ENCODE measurements at regions not wholly inside any gene's neighbourhood (a gene's known extent, or its start where the extent isn't known, plus 50 kb on each side); places are given as distances from the start of the nearest gene placed in this dataset.

DNA sequence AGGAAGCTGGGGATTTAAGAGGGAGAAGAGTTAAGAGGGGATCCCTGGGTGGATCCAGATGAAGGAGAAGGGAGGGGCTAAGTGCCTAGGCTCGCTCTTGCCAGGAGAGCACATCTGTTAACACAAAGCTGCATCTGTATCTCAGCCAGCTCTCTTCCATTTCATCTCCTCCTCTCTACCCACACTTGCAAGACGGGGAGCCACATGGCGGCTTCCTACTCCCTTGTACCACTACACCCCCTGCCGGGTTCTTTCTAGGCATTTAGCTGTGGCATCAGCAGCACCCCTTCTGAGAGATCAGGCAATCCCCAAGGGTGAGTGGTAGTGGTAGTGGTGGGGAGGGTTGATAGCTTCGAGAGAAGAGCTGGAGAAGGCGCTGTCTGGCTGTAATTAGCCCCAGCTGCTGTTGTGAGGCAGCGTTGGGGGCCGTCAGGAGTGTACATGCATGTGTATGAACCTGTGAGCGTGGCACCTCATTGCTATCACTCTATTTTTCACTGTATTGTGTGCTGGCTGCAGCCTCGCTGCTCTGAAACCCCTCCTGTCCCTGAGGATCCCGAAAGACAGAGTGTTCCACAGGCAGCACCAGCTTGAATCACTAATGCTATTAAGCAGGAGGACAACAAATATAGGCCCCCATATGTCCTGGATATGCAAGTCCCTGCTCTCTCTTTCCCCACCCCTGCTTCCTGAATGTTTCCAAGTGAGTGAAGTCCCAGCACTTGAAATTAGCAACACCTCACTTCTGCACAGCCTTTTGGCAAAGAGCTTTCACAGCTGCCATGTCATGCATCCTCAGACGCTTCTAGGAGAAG is 73.7 kb downstream of the RTL9 start:
- DNase-seq = no peak

DNA sequence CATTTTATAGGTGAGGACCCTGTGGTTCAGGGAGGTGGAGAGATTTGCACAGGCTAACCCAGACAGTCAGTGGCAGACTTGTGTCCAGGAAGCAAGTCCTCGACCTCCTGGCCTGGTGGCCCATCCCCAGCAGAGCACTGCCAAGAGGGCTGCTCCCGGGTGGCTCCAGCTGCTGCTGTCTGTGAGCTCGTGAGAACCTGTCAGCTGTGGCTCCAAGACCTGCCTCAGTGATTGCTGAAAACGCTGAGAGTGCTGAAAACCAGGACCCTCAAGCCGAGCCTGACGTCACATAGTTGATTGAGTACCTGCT is 74.2 kb downstream of the RTL9 start:
- no peak for DNase-seq

DNA sequence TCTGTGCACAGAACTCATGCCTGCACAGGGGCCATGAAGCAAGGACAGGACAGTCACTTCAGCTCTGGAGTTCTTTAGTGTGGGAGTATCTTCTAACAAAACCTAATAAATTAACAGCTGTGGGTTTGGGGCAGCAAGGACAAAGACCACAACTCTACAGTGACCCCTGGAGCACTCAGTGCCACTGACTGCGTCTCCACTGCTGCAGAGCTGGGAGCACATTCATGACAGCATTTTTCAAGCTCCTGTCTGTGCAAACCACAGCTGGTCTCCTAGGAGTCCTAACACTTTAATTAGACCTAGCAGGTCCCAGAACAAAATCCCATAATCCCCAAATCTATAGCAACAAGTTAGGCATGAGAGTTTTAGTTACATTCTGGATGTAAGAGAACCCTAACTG is 76.5 kb downstream of the RTL9 start:
- no peak for DNase-seq

DNA sequence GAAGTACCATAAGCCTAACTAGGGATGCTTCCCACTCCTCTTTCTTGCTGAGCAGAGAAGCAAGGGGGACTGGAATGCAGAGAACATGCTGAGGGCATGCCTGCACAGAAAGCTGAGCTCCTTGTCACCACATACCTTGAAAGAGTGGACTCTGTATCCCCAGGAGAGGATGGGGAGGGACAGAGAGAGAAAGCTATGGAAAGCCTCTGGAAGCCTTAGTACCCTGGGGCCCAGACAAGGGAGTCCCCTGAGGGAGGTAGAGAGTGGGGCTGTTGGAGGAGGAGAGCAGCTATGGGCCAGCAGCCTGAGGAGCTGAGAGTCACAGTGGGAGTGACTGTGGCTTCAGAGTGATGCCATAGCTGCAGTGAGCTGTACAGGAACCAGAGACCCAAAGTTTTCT is 77.9 kb downstream of the RTL9 start:
- no peak for DNase-seq

DNA sequence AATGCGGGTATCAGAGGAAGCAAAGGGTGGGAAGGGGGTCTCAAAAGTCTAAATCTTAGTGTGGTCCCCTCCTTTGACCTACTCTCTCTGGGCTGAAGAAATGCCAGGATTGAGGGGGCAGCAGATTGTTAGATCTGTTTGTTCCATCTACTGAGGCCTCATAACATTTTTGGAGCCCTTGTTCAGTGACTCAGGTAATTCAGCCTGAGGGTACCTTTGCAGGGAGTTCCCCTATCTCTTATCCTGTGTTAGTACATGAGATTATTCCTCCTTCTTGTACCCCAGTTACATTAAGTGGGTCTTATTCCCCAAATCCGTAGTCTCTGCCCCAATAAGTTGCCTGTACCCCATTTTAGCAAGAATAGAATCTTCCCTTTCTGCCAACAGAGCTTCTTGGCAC is 79.0 kb downstream of the RTL9 start:
- DNase-seq = no peak

DNA sequence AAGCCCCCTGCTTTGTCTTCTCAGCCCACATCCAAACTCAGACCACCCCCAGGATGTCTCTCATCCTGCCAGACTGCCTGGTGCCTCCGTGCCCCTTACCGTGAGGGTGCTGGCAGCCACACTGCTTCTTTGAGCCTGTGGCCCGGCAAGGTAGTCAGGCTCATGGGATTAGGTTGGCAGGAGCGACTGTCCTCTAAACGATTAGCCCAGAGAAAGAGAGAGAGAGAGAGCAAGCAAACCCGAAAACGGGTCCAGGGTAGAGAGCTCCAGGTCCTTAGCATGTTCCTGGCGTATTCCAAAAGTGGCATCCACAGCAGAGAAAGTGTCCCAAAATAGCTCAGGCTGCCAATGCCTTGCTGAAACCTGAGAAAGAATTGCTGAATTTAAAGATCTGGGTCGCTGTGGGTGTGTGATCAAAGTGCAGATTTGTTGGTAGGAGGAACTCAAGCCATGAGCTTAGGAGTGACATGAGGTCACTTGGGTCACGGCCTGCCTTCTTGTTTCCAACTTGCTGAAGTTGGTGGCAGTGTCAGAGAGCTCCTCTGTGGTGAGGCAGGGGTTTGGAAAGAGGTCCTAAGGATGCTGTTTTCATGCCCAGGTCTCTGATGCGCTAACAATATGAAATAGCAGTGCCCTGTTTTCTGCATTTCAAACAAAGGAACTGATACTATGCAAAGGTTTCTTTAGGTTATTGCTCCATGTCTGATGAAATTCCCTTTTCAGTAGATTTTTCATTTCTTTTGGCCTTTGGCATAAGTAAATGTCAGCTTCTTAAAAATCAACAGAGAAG is 81.6 kb downstream of the RTL9 start:
- no peak for DNase-seq

DNA sequence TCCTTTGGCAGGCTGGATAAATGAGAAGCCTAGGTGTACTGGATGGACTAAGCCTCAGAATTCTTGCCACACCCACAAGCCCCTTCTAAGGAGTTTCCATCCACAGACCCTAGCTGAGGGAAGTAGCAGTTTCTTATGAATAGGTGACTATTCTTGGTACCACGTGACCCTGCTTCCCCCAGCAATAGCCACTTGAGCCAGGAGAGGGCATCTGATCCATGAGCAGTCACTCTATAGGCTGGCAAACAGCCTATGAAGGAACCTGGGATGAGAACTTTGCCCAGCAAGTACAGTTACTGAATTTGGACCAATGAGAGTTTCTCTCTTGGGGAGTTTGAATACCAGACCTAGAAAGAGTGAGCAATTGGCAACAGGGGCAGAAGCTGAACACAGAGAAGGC is 84.0 kb downstream of the RTL9 start:
- DNase-seq = no peak

DNA sequence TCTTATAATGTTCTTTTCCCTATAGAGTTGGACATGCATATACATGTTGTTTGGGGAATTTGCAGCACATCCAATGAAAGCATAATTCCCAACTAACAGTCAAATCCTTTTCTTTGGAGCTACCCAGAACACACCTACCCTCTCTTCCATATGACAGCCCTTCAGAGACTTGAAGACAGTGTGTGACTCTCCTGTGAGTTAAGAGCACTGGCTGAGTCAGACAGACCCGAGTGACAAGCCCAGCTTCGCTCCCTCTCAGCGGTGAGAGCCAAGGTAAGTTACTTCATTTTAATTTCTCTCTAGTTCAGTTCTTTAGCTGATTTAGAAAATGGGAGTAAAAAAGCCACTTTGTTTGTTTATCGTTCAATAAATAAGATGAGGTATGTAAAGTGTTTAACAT is 86.3 kb downstream of the RTL9 start:
- DNase-seq = no peak

DNA sequence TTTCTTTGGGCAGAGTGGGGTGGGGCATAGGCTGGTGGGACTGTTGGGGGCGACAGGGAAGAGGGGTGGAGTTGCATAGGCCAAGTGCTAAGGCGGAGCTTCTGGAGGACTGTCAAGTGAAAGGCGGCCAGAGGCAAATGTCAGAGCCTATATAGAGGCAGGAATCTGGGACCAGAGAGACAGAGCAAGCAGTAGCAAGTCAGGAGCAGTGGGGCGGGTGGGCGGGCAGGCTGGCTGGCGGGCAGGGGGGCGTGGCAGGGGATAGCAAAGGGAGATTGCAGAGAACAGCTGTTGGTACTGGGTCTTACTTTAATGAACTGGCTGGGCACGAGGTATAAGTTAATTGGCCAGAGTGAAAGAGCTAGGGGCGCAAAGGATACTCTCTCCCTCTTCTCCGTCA is 89.8 kb downstream of the RTL9 start:
- no peak for DNase-seq

DNA sequence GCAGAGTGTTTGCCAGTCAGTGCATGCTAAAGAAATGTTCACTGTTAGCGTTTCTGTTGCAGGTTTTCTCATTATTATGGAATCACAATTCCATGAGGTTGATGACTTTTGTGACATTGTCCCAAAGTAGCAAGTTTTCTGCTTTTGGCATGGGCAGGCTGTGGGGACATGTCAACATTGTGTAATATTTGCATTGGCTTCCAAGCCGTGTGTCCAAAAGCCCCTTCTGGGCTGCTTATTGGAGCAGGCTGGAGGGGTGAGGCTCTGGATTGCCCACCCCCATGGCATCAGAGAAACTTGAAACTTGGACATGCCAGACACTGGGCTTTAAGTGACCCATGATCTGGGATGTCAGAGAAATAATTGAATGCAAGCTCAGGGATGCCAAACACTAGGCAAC is 90.7 kb downstream of the RTL9 start:
- no peak for DNase-seq

DNA sequence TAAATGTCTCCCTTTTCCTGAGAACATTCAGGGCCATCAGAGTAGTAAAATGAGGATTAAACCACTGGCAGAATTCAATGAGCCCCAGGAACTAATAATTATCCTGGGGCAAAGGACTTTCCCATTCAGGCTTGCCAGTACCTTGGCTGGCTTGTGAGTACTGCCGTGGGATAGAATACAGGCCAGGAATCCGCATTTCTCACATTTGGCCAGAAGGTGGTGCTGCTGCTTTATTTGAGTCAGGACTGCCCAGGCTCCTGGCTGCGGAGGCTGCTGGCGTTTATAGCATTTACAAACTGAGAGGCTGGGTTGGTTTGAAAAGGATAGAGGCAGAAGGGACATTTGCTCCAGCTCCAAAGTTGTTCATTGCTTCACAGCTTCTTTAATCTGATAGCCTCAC is 91.4 kb downstream of the RTL9 start:
- peak; percentile 29 for DNase-seq

DNA sequence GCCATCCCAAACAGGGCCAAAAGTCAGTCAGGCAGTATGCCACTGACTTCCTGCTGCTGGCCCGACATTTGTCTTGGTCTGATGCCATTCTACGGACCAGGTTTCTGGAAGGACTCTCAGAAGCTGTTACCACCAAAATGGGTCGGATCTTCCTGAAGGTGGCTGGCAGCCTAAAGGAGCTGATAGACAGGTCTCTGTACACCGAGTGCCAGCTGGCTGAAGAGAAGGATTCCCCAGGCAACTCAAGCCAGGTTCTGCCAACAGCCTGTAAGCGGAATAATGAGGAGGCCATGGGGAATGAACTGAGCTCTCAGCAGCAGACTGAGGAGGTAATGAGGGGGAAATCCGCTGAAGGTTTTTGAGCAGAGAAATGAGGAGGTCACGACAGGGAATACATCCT is 95.7 kb downstream of the RTL9 start:
- no peak for DNase-seq

DNA sequence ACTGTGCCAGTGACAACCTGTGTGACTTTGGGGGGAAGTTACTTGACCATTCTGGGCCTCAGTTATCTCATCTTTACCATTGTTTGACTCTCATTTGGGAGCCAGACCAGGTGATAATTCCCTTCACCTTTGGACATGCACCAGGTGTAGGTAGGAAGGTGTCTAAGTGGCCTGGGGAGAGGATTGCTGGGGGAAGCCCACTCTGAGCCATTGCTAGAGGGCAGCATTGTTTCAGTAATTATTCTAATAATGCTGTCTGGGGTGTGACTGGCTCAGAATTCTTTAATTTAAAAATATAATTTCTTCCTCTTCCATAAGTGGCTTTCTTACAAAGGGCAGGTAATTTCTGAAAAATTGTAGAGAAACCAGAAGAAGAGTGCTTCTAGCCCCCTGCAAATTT is 104.3 kb downstream of the RTL9 start:
- no peak for DNase-seq

DNA sequence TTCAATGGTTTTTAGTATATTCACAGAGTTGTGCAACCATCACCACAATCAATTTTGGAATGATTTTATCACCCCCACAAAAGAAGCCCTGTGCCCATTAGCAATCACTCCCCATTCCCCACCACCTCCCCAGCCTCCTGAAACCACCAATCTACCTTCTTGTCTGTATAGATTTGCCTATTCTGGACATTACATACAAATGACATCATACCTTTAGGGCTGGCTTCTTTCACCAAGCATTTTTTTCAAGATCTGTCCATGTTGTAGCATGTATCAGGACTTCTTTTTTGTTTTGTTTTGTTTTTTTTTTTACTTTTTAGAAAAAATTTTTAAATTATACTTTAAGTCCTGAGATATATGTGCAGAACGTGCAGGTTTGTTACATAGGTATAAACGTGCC is 108.1 kb downstream of the RTL9 start:
- DNase-seq = no peak

DNA sequence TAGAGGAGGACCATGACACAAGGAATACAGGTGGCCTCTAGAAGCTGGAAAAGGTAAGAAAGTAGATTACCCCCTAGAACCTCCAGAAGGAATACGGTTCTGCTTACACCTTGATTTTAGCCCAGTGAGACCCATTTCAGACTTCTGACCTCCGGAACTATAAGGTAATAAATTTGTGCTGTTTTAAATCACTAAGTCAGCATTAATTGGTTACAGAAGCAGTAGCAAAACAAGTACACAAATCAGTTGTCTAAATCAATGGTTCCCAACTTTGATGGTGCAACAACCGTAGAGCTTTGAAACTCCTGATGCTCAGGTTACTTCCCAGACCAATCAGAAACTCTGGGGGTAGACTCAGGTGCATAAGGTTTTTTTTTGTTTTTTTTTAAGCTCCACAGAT is 113.6 kb downstream of the RTL9 start:
- DNase-seq = no peak

DNA sequence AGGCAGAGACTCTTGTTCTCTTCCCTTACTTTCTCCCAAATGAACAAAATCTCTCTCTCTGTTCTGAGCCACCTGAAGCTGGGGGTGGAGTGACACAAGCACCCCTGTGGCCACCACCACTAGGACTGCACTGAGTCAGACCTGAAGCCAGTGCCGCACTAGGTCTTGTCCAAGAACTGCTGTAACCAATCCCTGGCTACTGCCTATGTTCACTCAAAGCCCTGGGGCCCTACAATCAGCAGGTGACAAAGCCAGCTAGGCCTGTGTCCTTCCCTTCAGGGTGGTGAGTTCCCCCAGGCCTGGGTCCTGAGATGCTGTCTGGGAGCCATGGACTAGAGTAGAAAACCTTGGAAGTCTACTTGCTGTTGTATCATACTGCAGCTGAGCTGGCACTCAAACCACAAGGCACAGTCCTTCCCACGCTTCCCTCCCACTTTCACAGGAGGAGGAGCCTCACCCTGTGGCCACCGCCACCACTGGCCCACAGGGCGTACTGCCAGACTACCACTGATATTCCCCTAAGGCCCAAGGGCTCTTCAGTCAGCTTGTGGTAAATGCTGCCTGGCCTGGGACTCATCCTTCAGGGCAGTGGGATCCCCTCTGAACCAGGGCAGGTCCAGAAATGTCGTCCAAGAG is 119.1 kb downstream of the RTL9 start:
- DNase-seq = no peak

DNA sequence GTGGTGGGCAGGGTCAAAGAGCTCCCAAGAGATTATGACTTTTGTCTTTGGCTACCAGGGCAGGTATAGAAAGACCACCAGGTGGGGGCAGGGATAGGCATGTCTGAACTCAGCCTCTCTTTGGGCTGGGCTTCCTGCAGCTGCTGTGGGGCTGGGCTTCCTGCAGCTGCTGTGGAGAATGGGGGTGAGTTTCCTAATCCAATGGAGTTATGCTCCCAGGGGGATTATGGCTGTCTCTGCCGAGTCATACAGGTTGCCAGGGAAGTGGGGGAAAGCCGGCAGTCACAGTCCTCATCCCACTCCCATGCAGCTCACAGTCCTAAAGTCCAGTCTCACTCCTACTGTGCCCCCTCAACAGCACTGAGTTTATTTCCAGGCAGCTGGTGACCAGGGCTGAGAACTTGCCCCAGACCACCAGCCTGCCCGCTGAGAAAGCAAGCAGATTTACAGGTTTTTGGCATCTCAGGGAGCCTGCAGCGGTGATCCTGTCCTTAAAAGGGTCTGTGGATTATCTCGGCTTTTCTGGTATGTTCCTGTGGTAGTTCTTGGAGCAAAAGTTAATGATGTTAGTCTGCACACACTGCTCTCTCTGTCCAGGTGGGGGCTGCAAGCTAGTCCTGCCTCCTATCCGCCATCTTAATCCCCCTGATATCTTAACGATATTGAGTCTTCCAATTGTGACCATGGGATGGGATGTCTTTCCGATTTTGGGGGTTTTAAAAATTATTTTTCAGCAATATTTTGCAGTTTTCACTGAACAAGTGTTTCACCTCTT is 133.4 kb downstream of the RTL9 start:
- no peak for DNase-seq

DNA sequence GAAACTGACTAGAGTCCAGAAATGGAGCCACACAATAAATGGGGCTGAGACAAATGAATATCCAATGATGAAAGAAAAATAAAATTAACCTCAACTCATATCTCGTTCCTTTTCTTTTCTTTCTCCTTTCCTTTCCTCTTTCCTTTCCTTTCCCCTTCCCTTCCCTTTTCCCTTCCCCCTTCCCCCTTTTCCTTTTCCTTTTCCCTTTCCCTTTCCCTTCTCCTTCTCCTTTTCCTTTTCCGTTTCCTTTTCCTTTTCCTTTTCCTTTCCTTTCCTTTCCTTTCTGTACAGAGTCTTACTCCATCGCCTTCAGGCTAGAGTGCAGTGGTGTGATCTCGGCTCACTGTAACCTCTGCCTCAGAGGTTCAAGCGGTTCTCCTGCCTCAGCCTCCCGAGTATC is 146.3 kb downstream of the RTL9 start:
- DNase-seq = no peak

DNA sequence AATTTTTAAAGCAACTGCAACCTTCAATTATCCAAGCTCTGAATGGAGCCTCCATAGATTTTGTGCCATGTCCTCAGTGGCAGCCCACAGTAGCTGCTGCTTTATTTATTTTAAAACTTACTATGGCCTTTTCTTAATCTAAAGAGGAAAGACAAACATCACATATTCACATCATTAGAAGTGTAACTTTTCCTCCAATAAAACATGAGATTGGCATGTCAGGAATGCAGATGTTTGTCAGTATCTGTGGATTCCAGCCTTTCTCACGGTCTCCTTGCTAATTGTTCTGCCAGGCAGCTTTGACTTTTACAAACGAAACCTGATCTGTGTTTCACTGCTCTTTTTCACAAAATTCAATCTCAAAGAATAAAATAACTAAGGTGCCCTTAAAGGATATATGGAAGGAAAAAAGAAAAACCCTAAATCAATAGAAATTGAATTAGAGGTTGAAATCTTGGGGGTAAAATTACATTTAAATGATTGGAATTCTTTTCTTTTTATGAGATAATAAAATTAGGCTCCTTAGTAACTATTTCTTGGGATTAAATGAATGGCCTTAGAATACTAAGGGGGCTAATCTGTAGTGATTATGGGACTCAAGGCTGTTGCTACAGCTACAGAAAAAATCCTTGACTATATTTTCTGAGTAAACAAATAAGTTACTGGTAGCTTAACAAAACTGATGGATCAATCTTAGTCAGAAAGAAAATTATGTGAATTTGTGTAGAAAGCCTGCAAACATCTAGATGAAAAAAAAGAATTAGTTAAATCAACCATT is 151.3 kb downstream of the RTL9 start:
- DNase-seq = no peak

DNA sequence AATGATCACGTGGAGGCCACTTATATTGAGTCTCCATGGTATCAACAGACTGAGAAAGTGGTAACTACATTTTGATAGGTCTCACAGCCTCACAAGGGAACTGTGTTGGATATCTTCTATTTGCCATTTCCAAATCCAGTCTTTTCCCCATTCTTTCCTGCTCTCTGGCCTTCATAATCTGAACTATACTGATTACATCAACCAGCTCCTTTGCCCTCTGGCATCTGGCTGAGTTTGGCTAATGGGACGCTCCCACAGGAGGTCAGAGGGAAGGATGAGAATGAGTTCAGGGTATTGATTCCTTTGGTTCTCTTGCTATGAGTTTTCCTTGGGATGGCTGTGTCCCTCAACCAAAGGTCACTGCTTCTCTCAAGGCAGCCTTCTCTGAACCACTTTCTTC is 152.6 kb downstream of the RTL9 start:
- no peak for DNase-seq

DNA sequence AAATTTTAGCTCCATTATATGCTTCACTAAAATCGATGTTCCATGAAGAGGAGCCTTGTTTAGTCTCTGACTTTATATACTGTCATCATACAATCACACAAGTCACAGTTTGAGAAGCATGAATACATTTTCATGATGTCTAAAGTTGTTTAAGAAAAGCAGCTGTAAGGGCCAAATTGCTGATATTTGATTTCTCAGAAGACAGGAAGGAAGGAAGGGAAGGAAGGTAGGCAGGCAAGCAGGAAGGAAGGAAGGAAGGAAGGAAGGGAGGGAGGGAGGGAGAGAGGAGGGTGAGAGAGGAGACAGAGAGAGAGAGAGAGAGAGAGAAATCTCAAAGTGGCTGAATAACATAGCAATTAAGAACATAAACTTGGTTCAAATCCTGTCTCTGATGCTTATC is 153.7 kb downstream of the RTL9 start:
- no peak for DNase-seq

DNA sequence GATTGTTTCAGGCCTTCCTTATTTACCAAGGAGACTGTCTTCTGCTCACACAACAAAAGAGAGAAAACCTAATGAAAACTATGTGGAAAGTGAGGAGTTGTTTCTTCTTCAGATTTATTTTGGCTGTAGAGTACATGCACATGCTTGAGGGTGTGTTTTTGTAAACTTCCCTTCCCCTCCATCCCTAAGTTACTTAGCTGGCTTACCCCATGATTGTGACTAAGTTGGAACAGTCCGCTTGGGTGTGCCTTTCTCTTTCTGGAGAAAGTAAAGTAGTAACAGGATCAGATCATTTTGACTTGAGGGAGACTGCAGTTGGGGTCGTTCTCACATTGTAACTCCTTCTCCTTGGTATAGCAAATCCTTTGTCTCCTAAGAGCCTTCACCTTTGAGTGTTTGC is 155.9 kb downstream of the RTL9 start:
- no peak for DNase-seq

DNA sequence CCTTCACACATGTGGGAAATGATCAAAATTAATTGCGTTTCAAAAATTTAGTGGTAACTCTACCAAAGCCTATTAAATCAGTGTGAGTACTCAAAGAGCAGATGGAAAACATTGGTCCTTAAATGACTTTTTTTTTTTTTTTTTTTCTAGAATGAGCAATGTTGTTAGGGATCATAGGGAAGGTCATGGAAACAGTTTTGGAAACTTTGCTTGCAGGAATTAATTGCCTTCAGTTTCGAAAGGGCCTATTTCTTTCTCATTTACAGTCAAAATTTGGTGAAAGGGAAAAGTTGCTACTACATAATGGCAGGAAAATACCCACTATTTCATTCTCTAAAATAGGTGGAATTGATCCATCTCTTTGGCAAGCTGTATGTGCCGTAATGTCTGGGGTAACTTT is 160.9 kb downstream of the RTL9 start:
- no peak for DNase-seq
